ENCODE measurements at regions not wholly inside any gene's neighbourhood (a gene's known extent, or its start where the extent isn't known, plus 50 kb on each side); places are given as distances from the start of the nearest gene placed in this dataset.
"Not testable (repeated sequence)": the region's sequence is repeated elsewhere in the genome, so short reads cannot be mapped to it uniquely, and the experiment has no call there.

DNA sequence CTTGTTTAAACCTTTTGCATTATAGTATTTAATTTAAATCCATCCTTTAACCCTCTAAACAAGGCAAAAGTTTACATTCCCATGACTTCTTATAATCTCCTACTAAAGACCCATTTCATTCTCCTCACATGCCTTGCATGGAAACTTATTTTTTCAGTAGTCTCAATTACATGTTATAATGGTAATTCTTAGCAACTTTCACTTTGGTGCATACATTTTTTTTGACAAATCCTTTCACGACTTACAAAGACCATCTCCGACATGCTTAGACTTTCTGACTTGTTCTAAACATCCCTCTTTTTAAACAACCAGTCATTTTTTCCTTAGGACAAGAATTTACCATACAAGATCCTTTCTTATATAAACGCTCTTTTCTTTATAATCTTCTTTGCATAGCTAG lies 615.4 kb upstream of the GBE1 start:
- Histone ChIP-seq H3K4me3 (ENCODE audit: low read depth, low read length) (no peak overlapping the region), H3K36me3 (ENCODE audit: control insufficient read depth, insufficient read depth, low read length) (no peaks in the 10 kb centered on the region), H3K27me3 (ENCODE audit: control insufficient read depth, insufficient read depth, low read length) (no peaks in the 10 kb centered on the region)
- no peak for DNase-seq (ENCODE audit: low read depth)
- FAIRE-seq: no peak
- TF ChIP-seq, protein P1, sequence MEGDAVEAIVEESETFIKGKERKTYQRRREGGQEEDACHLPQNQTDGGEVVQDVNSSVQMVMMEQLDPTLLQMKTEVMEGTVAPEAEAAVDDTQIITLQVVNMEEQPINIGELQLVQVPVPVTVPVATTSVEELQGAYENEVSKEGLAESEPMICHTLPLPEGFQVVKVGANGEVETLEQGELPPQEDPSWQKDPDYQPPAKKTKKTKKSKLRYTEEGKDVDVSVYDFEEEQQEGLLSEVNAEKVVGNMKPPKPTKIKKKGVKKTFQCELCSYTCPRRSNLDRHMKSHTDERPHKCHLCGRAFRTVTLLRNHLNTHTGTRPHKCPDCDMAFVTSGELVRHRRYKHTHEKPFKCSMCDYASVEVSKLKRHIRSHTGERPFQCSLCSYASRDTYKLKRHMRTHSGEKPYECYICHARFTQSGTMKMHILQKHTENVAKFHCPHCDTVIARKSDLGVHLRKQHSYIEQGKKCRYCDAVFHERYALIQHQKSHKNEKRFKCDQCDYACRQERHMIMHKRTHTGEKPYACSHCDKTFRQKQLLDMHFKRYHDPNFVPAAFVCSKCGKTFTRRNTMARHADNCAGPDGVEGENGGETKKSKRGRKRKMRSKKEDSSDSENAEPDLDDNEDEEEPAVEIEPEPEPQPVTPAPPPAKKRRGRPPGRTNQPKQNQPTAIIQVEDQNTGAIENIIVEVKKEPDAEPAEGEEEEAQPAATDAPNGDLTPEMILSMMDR (IDR thresholded peaks at IDR 0.05; ENCODE audit: insufficient read depth, low read length, severe bottlenecking): no peak

DNA sequence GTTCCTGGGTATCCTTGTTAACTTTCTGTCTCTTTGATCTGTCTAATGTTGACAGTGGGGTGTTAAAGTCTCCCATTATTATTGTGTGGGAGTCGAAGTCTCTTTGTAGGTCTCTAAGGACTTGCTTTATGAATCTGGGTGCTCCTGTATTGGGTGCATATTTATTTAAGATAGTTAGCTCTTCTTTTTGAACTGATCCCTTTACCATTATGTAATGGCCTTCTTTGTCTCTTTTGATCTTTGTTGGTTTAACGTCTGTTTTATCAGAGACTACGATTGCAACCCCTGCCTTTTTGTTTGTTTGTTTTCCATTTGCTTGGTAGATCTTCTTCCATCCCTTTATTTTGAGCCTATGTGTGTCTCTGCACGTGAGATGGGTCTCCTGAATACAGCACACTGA lies 612.4 kb upstream of the GBE1 start:
- H3K36me3 ChIP-seq (ENCODE audit: control insufficient read depth, insufficient read depth, low read length); FAIRE-seq; DNase-seq (ENCODE audit: low read depth); H3K27me3 ChIP-seq (ENCODE audit: control insufficient read depth, insufficient read depth, low read length); H3K4me3 ChIP-seq (ENCODE audit: low read depth, low read length): not testable (repeated sequence)

DNA sequence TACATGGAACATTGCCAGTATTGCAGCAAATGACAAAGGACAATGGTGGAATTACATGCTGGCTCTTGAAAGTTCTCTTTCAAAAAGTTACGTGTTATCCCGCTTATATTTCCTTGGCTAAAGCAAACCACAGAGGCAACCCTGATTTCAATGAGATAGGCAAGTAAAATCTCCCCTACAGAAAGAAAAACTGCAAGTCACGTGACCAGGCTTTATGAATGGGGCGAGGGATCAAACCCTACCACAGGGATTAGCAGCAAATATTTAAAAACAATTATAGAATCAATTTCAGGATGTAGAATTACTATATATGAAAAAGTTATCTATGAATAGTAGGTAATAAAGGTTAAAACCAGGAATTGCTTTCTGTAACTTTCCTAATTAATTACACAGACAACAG lies 603.4 kb upstream of the GBE1 start:
- Histone ChIP-seq H3K4me3 (ENCODE audit: low read depth, low read length) (no peak overlapping the region), H3K27me3 (ENCODE audit: control insufficient read depth, insufficient read depth, low read length) (no peaks in the 10 kb centered on the region), H3K36me3 (ENCODE audit: control insufficient read depth, insufficient read depth, low read length) (no peaks in the 10 kb centered on the region)
- no peak for DNase-seq (ENCODE audit: low read depth)
- no peak for FAIRE-seq
- TF ChIP-seq, protein P1 (IDR thresholded peaks at IDR 0.05; ENCODE audit: insufficient read depth, low read length, severe bottlenecking): no peak

DNA sequence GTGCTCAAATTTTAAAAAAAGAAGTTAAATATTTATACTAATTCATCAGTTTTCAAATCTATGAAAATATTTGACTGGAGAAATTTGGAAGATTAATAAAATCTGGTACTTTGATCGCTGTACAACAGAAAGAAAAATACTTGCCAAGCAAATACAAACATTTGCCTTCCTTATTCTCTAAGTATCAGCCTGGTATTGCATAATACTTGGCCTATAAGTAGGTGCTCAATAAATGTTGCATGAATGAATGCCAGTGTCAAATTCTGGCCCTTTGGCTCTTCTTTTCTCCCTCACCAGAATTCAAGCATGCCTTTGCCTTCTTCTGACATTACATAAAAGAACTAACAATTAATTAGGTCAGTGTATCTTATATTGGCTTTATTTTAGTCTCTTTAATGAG lies 601.7 kb upstream of the GBE1 start:
- H3K27me3 ChIP-seq (ENCODE audit: control insufficient read depth, insufficient read depth, low read length): no peaks in the 10 kb centered on the region
- FAIRE-seq (no peak), DNase-seq (ENCODE audit: low read depth) (no peak)
- TF ChIP-seq, protein P1 (IDR thresholded peaks at IDR 0.05; ENCODE audit: insufficient read depth, low read length, severe bottlenecking): no peak
- H3K4me3 ChIP-seq (ENCODE audit: low read depth, low read length): no peak overlapping the region
- no peaks in the 10 kb centered on the region for H3K36me3 ChIP-seq (ENCODE audit: control insufficient read depth, insufficient read depth, low read length)

DNA sequence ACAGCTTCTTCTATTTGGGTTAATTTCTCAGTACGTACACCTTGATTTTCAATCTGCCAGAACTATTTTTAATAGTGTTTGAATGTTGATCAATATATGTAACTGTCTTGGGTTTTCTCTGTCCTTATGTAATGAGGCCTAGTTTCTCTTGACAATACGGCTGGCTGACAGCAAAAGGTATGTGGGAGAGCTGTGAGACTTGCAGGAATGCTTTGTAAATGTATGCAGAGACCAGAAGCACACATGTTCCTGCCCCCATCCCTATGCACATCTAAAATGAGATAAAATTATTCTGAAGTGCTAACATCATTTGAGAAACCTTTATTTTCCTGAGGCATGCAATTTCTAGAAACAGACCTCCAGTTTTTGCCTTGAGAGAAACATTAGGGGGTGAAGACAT lies 593.8 kb upstream of the GBE1 start:
- DNase-seq (ENCODE audit: low read depth) (no peak), FAIRE-seq (no peak)
- TF ChIP-seq, protein P1 (IDR thresholded peaks at IDR 0.05; ENCODE audit: insufficient read depth, low read length, severe bottlenecking): no peak
- Histone ChIP-seq H3K36me3 (ENCODE audit: control insufficient read depth, insufficient read depth, low read length) (no peaks in the 10 kb centered on the region), H3K4me3 (ENCODE audit: low read depth, low read length) (no peak overlapping the region), H3K27me3 (ENCODE audit: control insufficient read depth, insufficient read depth, low read length) (no peaks in the 10 kb centered on the region)

DNA sequence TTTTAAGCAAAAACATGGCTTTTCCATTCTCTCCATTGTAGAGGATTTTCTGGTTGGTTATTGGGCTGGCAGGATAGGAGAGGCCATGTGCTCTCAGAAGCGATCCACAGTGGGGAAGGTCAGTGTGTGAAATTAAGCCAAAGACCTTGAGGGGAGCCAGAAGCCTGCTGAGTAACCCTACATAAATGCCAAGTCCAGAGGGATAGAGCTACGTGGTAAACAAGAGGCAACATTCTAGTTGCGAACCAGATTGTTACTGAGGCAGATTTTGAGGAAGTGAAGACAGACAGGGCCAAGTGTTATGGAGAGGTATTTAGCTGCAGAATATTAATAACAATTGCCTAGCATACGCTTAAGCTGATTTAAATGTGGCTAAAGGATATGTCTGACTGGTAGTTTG lies 592.8 kb upstream of the GBE1 start:
- FAIRE-seq (no peak), DNase-seq (ENCODE audit: low read depth) (no peak)
- Histone ChIP-seq H3K4me3 (ENCODE audit: low read depth, low read length) (no peak overlapping the region), H3K36me3 (ENCODE audit: control insufficient read depth, insufficient read depth, low read length) (no peaks in the 10 kb centered on the region), H3K27me3 (ENCODE audit: control insufficient read depth, insufficient read depth, low read length) (no peaks in the 10 kb centered on the region)
- TF ChIP-seq, protein P1 (IDR thresholded peaks at IDR 0.05; ENCODE audit: insufficient read depth, low read length, severe bottlenecking): no peak

Measured in bronchial epithelial cell (primary cell).